BJ (cell line): ENCODE measurements at regions not wholly inside any gene's neighbourhood (a gene's known extent, or its start where the extent isn't known, plus 50 kb on each side); places are given as distances from the start of the nearest gene placed in this dataset.

Experiments used
- CTCF ChIA-PET: fragments of 350-600 bp; formaldehyde crosslinking; extraction: SDS; loops from one replicate; lab custom pipeline; 2021; ENCODE audit warnings: antibody characterized with exemption, inconsistent platforms; lab: Yijun Ruan, JAX
- POLR2A ChIA-PET: fragments of 300-600 bp; sonication (Branson Sonifier 250); formaldehyde crosslinking; extraction: SDS; loops from one replicate; lab custom pipeline; 2021; ENCODE audit warnings: antibody characterized with exemption; lab: Charles Lee
- DNase-seq: peaks from one replicate; pipeline ENCODE4 v3.0.0-alpha.2; 2011; ENCODE audit warnings: low read depth
- H3K27me3 ChIP-seq: 2 replicates; pipeline ENCODE4 v1.6.0; 2011; ENCODE audit warnings: low read length; ENCODE audit not compliant: control insufficient read depth, insufficient read depth
- H3K36me3 ChIP-seq: 2 replicates; pipeline ENCODE4 v1.5.1; 2011; ENCODE audit warnings: low read length; ENCODE audit not compliant: control insufficient read depth, insufficient read depth
- H3K4me3 ChIP-seq: 2 replicates; pipeline ENCODE4 v1.5.1; 2011; ENCODE audit warnings: low read depth, mild to moderate bottlenecking, control low read depth, low read length
- TF ChIP-seq, protein P1 (sequence below): IDR thresholded peaks from 2 replicates; pipeline ENCODE4 v1.5.1; 2011; ENCODE audit warnings: low read depth, mild to moderate bottlenecking, control low read depth, inconsistent platforms, low read length, moderate library complexity; ENCODE audit not compliant: insufficient read depth

- DNase-seq, result no peak
- CTCF ChIA-PET, result no interaction called here
- TF ChIP-seq, protein P1, sequence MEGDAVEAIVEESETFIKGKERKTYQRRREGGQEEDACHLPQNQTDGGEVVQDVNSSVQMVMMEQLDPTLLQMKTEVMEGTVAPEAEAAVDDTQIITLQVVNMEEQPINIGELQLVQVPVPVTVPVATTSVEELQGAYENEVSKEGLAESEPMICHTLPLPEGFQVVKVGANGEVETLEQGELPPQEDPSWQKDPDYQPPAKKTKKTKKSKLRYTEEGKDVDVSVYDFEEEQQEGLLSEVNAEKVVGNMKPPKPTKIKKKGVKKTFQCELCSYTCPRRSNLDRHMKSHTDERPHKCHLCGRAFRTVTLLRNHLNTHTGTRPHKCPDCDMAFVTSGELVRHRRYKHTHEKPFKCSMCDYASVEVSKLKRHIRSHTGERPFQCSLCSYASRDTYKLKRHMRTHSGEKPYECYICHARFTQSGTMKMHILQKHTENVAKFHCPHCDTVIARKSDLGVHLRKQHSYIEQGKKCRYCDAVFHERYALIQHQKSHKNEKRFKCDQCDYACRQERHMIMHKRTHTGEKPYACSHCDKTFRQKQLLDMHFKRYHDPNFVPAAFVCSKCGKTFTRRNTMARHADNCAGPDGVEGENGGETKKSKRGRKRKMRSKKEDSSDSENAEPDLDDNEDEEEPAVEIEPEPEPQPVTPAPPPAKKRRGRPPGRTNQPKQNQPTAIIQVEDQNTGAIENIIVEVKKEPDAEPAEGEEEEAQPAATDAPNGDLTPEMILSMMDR, result no peak
- Histone ChIP-seq H3K4me3 (no peak overlapping the region), H3K36me3 (no peaks in the 10 kb centered on the region), H3K27me3 (no peaks in the 10 kb centered on the region; the same call in 1 of the 2 replicates)
- POLR2A ChIA-PET, result no interaction called here
Observed at GRCh38 chr3:74036568-74036967, 411.8 kb upstream of the PDZRN3 start.

DNA sequence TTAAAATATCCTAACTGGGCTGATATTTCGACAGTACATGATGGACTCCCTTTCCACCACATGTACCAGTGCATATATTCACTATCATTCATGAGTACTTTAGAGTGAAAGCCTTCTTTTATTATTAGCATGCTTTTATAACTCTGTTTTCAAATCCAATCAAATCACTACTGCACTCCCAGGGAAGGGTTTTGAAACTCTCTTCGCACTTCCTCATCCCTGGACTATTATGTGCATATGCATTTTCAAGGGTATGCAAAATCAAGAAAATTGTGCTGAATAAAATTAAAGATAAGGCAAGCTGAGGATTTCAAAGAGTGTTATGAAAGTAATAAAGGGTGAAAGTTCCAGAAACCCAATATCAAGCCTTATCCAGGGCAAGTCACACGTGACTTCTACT is 411.4 kb upstream of the PDZRN3 start:
- ChIA-PET POLR2A (no interaction called here), CTCF (no interaction called here)
- no peak for DNase-seq
- Histone ChIP-seq H3K27me3 (no peaks in the 10 kb centered on the region; the same call in 1 of the 2 replicates), H3K4me3 (no peak overlapping the region), H3K36me3 (no peaks in the 10 kb centered on the region)
- TF ChIP-seq, protein P1, result no peak

DNA sequence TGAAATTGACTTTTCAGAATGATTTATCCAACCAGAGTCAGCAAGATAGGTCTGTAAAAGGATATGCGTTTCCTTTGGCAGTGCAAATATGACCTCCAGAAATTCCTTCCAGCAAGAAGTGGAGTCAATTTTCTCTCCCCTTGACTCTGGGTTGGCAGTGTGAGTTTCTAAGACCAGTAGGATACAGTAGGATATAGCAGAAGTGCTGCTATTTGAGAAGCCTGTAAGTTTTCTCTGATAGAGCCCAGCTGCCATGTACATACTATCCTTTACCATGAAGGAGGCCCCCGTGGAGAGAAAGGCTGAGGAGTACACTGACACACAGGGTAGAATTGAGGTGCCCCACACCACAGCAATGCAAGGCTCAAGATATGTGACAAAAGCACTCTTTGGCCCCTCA is 409.1 kb upstream of the PDZRN3 start:
- TF ChIP-seq, protein P1, result no peak
- Histone ChIP-seq H3K36me3 (no peaks in the 10 kb centered on the region), H3K4me3 (no peak overlapping the region), H3K27me3 (no peaks in the 10 kb centered on the region; the same call in 1 of the 2 replicates)
- DNase-seq, result no peak
- ChIA-PET CTCF (no interaction called here), POLR2A (no interaction called here)

GRCh38 chr3:74033381-74033780 is 408.6 kb upstream of the PDZRN3 start:
- TF ChIP-seq, protein P1, result no peak
- Histone ChIP-seq H3K36me3 (no peaks in the 10 kb centered on the region), H3K27me3 (no peaks in the 10 kb centered on the region; the same call in 1 of the 2 replicates), H3K4me3 (no peak overlapping the region)
- DNase-seq, result no peak
- ChIA-PET POLR2A (no interaction called here), CTCF (no interaction called here)

DNA sequence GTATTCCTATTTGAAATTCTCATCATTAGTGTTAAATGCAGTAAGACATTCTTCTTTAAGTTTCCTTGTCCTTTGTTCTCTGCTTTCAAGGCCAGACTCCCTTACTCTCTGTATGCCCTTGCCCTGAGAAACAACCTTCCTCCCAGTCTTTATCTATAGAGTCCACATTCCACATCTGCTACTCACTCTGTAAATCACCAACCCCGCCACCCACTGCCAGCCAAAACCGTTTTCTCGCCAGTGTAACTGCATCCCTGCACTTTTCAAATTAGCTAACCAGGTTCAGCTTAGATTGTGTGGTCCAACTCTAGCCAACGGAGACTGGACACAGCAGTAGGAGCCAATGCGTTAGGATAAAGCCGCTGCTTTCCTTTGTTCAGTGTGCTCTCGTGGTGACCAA is 402.4 kb upstream of the PDZRN3 start:
- no peak for DNase-seq
- ChIA-PET POLR2A (no interaction called here), CTCF (no interaction called here)
- H3K4me3 ChIP-seq, result no peak overlapping the region
- TF ChIP-seq, protein P1, result no peak
- H3K27me3 ChIP-seq, result no peaks in the 10 kb centered on the region
- no peaks in the 10 kb centered on the region for H3K36me3 ChIP-seq
